Lower lobe of right lung (tissue), 2 donors: ENCODE measurements at regions not wholly inside any gene's neighbourhood (a gene's known extent, or its start where the extent isn't known, plus 50 kb on each side); places are given as distances from the start of the nearest gene placed in this dataset.
A peak's percentile ranks its signal among the peaks of the same experiment; 100 is the strongest.

Experiments used
- ATAC-seq, 2 donors: fragments of 200-7000 bp; cut with Tn5 transposase; one replicate each; pipeline ENCODE4 v1.9.1; 2020 to 2022; ENCODE audit warnings: mild to moderate bottlenecking in 2 of 2, moderate library complexity in 2 of 2
- DNase-seq: peaks from one replicate; pipeline ENCODE4 v3.0.0-alpha.2; 2020
- H3K27ac ChIP-seq: fragments of 200-600 bp; one replicate; pipeline ENCODE4 v1.8.0; 2022
- H3K27me3 ChIP-seq: fragments of 200-600 bp; one replicate; pipeline ENCODE4 v1.8.0; 2022; ENCODE audit warnings: low read depth
- H3K36me3 ChIP-seq: fragments of 200-600 bp; one replicate; pipeline ENCODE4 v1.8.0; 2022; ENCODE audit warnings: mild to moderate bottlenecking
- H3K4me1 ChIP-seq: fragments of 200-600 bp; one replicate; pipeline ENCODE4 v1.8.0; 2022
- H3K4me3 ChIP-seq: fragments of 200-600 bp; one replicate; pipeline ENCODE4 v1.8.0; 2022; ENCODE audit warnings: mild to moderate bottlenecking
- H3K9me3 ChIP-seq: fragments of 200-600 bp; one replicate; pipeline ENCODE4 v1.8.0; 2022
- CTCF ChIP-seq: fragments of 200-600 bp; IDR thresholded peaks from one replicate; pipeline ENCODE4 v1.8.0; 2022; ENCODE audit warnings: antibody characterized with exemption, mild to moderate bottlenecking
- intact Hi-C: fragments of 100-400 bp; cut with DNase I; formaldehyde crosslinking; loops from one replicate; pipeline ENCODE4 v1.11.0; 2022
- donor health status: DM: no; HTN: yes; CAD: no; lungs with severe emphysema.

- ATAC-seq: no peak
- DNase-seq: no peak
- intact Hi-C loops: no loop called here
- peaks cover 5% of the 10 kb centered on the region for H3K9me3 ChIP-seq
- no peaks in the 10 kb centered on the region for H3K36me3 ChIP-seq
- H3K27ac ChIP-seq: no peak overlapping the region
- no peak overlapping the region for H3K4me3 ChIP-seq
- TF ChIP-seq CTCF: no peak
- peaks cover 9% of the 10 kb centered on the region for H3K4me1 ChIP-seq
- H3K27me3 ChIP-seq: no peaks in the 10 kb centered on the region
Observed at GRCh38 chr5:96262105-96262504, 170.9 kb downstream of the PCSK1 start.

- H3K9me3 ChIP-seq: no peaks in the 10 kb centered on the region
- DNase-seq (no peak), ATAC-seq (no peak)
- H3K27me3 ChIP-seq: no peaks in the 10 kb centered on the region
- intact Hi-C loops: no loop called here
- peaks cover 9% of the 10 kb centered on the region for H3K4me1 ChIP-seq
- no peak overlapping the region for H3K4me3 ChIP-seq
- TF ChIP-seq CTCF: no peak
- no peaks in the 10 kb centered on the region for H3K36me3 ChIP-seq
- H3K27ac ChIP-seq: no peak overlapping the region
Observed at GRCh38 chr5:96260009-96260408, 173.0 kb downstream of the PCSK1 start.

- intact Hi-C loops: no loop called here
- no peaks in the 10 kb centered on the region for H3K36me3 ChIP-seq
- ATAC-seq (peak in 1 of 2 donors; percentile 37), DNase-seq (no peak)
- H3K9me3 ChIP-seq: no peaks in the 10 kb centered on the region
- no peak overlapping the region for H3K4me3 ChIP-seq
- H3K27me3 ChIP-seq: no peaks in the 10 kb centered on the region
- peaks cover 9% of the 10 kb centered on the region for H3K4me1 ChIP-seq
- no peak for TF ChIP-seq CTCF
- H3K27ac ChIP-seq: no peak overlapping the region
Observed at GRCh38 chr5:96259151-96259772, 173.8 kb downstream of the PCSK1 start.

- intact Hi-C loops: no loop called here
- no peak for TF ChIP-seq CTCF
Observed at GRCh38 chr5:96258692-96259091, 174.4 kb downstream of the PCSK1 start.

GRCh38 chr5:96257904-96258303 is 175.1 kb downstream of the PCSK1 start:
- intact Hi-C loops: no loop called here
- no peak for DNase-seq
- no peak overlapping the region for H3K27ac ChIP-seq
- no peak for ATAC-seq
- no peak for TF ChIP-seq CTCF
- no peaks in the 10 kb centered on the region for H3K36me3 ChIP-seq
- no peak overlapping the region for H3K4me3 ChIP-seq
- H3K4me1 ChIP-seq: peaks cover 9% of the 10 kb centered on the region
- H3K9me3 ChIP-seq: no peaks in the 10 kb centered on the region
- H3K27me3 ChIP-seq: no peaks in the 10 kb centered on the region

More at GRCh38 chr5:96258692-96259091, 174.4 kb downstream of the PCSK1 start:
- DNase-seq: no peak
- H3K27ac ChIP-seq: no peak overlapping the region
- no peaks in the 10 kb centered on the region for H3K36me3 ChIP-seq
- no peaks in the 10 kb centered on the region for H3K9me3 ChIP-seq
- peaks cover 9% of the 10 kb centered on the region for H3K4me1 ChIP-seq
- no peak for ATAC-seq
- no peaks in the 10 kb centered on the region for H3K27me3 ChIP-seq
- no peak overlapping the region for H3K4me3 ChIP-seq
